ENCODE measurements at regions not wholly inside any gene's neighbourhood (a gene's known extent, or its start where the extent isn't known, plus 50 kb on each side); places are given as distances from the start of the nearest gene placed in this dataset.

DNA sequence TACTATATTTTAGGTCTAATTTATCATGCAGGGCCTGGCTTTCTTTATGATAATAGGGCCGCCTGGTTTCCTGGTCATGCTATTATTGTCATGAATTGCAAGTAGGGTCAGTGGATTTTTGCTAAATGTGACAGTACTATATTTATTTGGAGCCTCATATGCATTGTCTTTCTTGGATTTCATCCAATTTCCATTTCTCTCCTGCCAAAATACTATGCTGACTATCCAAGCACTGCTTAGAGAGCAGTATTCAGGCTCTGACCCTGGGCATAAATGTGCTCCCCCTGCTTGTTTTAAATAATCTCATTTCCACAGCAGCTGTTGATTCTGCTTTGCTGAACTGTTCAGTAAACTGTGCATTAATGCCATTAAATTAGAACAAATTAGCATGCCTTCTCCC lies 269.3 kb downstream of the GPM6A start:
- TF ChIP-seq CREB1 (CRISPR knock-in tag; IDR thresholded peaks at IDR 0.05) (no peak), ARID4B (CRISPR knock-in tag; IDR thresholded peaks at IDR 0.05; ENCODE audit: borderline replicate concordance) (no peak), FOXP1 (CRISPR knock-in tag; IDR thresholded peaks at IDR 0.05; ENCODE audit: borderline replicate concordance) (no peak), HMGXB4 (CRISPR knock-in tag; IDR thresholded peaks at IDR 0.05) (no peak), ZNF416 (CRISPR knock-in tag; IDR thresholded peaks at IDR 0.05) (no peak), ELF4 (CRISPR knock-in tag; IDR thresholded peaks at IDR 0.05; ENCODE audit: low read depth) (no peak)
- TF ChIP-seq, protein P1, sequence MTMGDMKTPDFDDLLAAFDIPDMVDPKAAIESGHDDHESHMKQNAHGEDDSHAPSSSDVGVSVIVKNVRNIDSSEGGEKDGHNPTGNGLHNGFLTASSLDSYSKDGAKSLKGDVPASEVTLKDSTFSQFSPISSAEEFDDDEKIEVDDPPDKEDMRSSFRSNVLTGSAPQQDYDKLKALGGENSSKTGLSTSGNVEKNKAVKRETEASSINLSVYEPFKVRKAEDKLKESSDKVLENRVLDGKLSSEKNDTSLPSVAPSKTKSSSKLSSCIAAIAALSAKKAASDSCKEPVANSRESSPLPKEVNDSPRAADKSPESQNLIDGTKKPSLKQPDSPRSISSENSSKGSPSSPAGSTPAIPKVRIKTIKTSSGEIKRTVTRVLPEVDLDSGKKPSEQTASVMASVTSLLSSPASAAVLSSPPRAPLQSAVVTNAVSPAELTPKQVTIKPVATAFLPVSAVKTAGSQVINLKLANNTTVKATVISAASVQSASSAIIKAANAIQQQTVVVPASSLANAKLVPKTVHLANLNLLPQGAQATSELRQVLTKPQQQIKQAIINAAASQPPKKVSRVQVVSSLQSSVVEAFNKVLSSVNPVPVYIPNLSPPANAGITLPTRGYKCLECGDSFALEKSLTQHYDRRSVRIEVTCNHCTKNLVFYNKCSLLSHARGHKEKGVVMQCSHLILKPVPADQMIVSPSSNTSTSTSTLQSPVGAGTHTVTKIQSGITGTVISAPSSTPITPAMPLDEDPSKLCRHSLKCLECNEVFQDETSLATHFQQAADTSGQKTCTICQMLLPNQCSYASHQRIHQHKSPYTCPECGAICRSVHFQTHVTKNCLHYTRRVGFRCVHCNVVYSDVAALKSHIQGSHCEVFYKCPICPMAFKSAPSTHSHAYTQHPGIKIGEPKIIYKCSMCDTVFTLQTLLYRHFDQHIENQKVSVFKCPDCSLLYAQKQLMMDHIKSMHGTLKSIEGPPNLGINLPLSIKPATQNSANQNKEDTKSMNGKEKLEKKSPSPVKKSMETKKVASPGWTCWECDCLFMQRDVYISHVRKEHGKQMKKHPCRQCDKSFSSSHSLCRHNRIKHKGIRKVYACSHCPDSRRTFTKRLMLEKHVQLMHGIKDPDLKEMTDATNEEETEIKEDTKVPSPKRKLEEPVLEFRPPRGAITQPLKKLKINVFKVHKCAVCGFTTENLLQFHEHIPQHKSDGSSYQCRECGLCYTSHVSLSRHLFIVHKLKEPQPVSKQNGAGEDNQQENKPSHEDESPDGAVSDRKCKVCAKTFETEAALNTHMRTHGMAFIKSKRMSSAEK (CRISPR knock-in tag; IDR thresholded peaks at IDR 0.05; ENCODE audit: borderline replicate concordance): no peak
- TF ChIP-seq, protein P2, sequence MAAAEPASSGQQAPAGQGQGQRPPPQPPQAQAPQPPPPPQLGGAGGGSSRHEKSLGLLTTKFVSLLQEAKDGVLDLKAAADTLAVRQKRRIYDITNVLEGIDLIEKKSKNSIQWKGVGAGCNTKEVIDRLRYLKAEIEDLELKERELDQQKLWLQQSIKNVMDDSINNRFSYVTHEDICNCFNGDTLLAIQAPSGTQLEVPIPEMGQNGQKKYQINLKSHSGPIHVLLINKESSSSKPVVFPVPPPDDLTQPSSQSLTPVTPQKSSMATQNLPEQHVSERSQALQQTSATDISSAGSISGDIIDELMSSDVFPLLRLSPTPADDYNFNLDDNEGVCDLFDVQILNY (CRISPR knock-in tag; IDR thresholded peaks at IDR 0.05): no peak
- POLR2A ChIA-PET: no interaction called here
- Mint-ChIP-seq H3K4me3 (no peak overlapping the region), H3K36me3 (peaks cover 5% of the 10 kb centered on the region; the same call in 1 of the 2 replicates), H3K27ac (no peak overlapping the region), H3K27me3 (ENCODE audit: low read depth) (no peaks in the 10 kb centered on the region), H3K4me1 (no peaks in the 10 kb centered on the region), H3K9me3 (peaks cover 5% of the 10 kb centered on the region)
- no peak for DNase-seq (ENCODE audit: low spot score)
- no peak for ATAC-seq
- CTCF ChIA-PET: no interaction called here

- Mint-ChIP-seq H3K27me3 (ENCODE audit: low read depth) (no peaks in the 10 kb centered on the region), H3K4me1 (peaks cover 19% of the 10 kb centered on the region), H3K9me3 (no peaks in the 10 kb centered on the region), H3K27ac (peak overlapping the region; percentile 61; the same call in 1 of the 2 replicates), H3K4me3 (no peak overlapping the region), H3K36me3 (no peaks in the 10 kb centered on the region)
- CTCF ChIA-PET: interaction anchor here (0.8 kb wide), 1 partner anchor 84 kb away, joined by 3 read pairs; no protein-coding TSS in a partner anchor
- POLR2A ChIA-PET: no interaction called here
- ATAC-seq: no peak
- DNase-seq (ENCODE audit: low spot score): no peak
- TF ChIP-seq PRRX2 (CRISPR knock-in tag; IDR thresholded peaks at IDR 0.05) (no peak), GRHL2 (CRISPR knock-in tag; IDR thresholded peaks at IDR 0.05; ENCODE audit: insufficient replicate concordance, severe bottlenecking) (no peak), KAT7 (CRISPR knock-in tag; IDR thresholded peaks at IDR 0.05; ENCODE audit: borderline replicate concordance) (no peak)
- TF ChIP-seq, protein P3, sequence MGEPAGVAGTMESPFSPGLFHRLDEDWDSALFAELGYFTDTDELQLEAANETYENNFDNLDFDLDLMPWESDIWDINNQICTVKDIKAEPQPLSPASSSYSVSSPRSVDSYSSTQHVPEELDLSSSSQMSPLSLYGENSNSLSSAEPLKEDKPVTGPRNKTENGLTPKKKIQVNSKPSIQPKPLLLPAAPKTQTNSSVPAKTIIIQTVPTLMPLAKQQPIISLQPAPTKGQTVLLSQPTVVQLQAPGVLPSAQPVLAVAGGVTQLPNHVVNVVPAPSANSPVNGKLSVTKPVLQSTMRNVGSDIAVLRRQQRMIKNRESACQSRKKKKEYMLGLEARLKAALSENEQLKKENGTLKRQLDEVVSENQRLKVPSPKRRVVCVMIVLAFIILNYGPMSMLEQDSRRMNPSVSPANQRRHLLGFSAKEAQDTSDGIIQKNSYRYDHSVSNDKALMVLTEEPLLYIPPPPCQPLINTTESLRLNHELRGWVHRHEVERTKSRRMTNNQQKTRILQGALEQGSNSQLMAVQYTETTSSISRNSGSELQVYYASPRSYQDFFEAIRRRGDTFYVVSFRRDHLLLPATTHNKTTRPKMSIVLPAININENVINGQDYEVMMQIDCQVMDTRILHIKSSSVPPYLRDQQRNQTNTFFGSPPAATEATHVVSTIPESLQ (CRISPR knock-in tag; IDR thresholded peaks at IDR 0.05): no peak
- TF ChIP-seq, protein P1 (CRISPR knock-in tag; IDR thresholded peaks at IDR 0.05; ENCODE audit: borderline replicate concordance): no peak
Observed at GRCh38 chr4:175559126-175559525, 252.9 kb downstream of the GPM6A start.

Measured in WTC11 (cell line).